ENCODE measurements at regions not wholly inside any gene's neighbourhood (a gene's known extent, or its start where the extent isn't known, plus 50 kb on each side); places are given as distances from the start of the nearest gene placed in this dataset.
"Not testable (repeated sequence)": the region's sequence is repeated elsewhere in the genome, so short reads cannot be mapped to it uniquely, and the experiment has no call there.

DNA sequence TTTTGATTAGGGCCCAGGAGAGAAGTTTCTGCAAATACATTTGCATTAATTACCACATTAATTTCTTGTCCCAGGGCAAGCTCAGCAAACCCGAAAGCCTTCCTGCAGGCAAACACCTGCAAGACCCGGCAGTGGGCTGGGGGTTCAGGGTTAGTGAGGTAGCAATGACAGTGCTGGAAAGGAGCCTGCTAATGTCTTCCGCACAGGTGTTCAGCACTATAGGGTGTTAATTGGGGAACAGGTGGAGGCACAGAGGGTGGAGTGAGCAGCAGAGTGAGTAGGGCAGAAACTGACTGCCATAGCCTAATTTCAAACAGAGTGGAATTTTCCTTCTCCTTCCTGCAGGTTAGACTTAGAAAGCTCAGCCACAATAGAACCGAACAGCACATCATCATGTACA, 50.9 kb upstream of the UBASH3B start:
- peak; percentile 73 for DNase-seq

GRCh38 chr11:122601141-122602125, 54.1 kb upstream of the UBASH3B start:
- DNase-seq: no peak

GRCh38 chr11:122600290-122600689, 55.2 kb upstream of the UBASH3B start:
- no peak for DNase-seq

DNA sequence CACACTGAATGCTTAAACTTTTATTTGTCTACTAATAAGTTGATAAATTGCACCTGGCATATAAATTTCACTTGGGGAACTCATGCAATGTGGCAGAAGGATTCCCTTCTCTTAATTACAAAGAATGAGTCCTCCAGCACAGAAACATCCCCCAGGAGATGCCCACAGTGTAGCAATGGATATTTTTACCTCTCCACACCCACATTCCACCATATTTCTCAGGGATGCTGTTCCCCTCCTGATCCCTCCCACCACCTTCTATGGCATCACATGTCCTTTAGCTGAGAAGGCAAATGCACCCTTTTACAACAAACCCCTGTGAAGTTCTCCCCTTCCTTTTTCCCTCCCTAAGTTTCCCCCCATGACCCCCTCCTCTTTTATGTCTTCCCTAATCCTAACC, 56.1 kb upstream of the UBASH3B start:
- no peak for DNase-seq

GRCh38 chr11:122598971-122599370, 56.6 kb upstream of the UBASH3B start:
- no peak for DNase-seq

GRCh38 chr11:122597511-122597910, 58.0 kb upstream of the UBASH3B start:
- DNase-seq: no peak

DNA sequence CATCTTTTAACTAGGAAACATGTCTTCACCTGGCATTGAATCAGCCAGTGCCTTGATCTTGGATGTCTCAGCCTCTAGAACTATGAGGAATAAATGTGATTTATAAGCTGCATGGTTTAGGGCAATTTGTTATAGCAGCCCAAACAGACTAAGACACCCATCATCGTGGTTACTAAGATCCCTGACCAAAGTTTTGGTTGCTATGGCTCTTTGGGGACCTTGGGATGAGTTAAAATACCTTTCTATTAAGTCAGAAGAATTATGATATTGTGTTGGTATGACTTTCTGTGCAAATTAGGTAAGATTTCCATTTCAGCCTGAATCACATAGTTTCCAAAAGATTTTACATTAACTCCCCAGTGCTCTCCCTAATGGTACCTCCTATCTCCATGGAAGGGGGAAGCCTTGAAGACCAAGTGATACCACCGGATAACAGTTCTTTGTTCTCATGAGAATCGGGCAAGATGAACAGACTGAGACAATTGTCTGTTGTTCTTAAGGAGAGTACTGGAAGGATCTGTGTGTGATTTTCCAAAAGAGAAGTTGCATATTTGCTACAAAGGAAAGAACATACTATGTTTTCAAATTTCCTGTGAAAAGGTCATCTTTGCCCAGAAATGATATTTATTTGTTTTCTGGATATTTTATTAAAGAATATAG, 60.4 kb upstream of the UBASH3B start:
- DNase-seq: no peak

GRCh38 chr11:122593473-122594420, 61.8 kb upstream of the UBASH3B start:
- no peak for DNase-seq

DNA sequence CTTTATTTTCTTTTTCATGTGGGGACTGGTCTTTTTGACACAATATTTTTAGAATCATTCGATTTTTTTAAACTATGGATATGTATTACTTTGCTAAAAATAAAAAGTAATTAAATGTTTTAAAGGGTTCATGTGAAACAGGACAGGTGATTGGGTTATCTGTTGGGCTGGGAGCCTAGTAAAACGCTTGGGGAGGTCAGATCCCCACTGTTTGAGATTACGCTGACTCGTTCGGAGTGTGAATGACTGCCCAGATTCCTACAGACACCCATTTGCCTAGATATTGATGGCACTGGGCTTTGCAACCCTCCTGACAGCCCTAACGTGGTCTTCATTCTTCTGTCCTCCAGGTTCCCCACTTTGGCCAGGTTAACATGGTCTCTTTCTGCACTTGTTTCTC, 62.9 kb upstream of the UBASH3B start:
- no peak for DNase-seq

GRCh38 chr11:122584670-122585069, 70.9 kb upstream of the UBASH3B start:
- DNase-seq: peak; percentile 19

DNA sequence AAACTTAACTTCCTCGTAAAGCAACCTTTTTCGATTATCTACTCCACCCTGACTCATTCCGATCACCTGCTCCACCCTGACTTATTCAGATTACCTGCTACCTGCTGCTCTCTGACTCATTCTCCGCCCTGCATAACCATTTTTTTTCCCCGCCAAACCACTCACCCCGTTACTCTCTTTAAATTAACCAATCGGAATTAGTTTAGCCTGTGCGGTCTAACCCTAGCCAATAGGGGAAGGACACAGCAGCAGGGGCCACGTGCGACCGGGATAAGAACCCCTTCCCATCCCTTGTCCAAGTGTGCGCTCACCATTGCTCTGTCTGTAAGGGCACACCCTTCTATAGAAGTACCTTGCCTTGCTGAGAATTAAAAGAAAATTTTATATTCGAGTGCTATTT, 75.5 kb upstream of the UBASH3B start:
- DNase-seq: peak; percentile 81

- no peak for DNase-seq
Measured at GRCh38 chr11:122578171-122578825, 77.2 kb upstream of the UBASH3B start.

GRCh38 chr11:122572592-122572991, 82.9 kb upstream of the UBASH3B start:
- no peak for DNase-seq

DNA sequence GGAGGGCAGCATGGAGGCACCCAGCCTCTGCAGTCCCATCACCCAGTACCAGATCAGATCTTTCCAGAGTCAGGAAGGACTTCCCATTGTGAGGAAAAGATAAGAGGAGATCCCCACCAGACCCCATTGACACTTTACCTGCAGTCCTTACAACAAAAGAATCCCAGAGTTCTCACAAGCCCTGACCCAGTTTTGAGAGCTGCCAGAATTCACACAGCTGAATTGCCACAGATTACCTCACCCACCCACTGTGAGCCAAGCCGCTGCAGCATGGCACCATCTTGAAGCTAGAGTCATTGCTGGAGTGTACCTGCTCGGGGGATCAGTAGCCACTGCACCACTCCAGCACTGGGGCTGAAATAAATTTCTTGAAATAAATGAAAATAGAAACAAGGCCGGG, 91.8 kb upstream of the UBASH3B start:
- no peak for DNase-seq

- no peak for DNase-seq
Measured at GRCh38 chr11:122559734-122560382, 95.7 kb upstream of the UBASH3B start.

GRCh38 chr11:122559218-122559617, 96.3 kb upstream of the UBASH3B start:
- DNase-seq: not testable (repeated sequence)

DNA sequence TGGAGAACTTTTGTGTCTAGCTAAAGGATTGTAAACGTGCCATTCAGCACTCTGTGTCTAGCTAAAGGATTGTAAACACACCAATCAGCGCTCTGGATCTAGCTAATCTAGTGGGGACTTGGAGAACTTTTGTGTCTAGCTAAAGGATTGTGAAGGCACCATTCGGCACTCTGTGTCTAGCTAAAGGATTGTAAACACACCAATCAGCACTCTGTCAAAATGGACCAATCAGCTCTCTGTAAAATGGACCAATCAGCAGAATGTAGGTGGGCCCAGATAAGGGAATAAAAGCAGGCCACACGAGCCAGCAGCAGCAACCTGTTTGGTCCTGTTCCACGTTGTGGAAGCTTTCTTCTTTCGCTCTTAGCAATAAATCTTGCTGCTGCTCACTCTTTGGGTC, 98.4 kb upstream of the UBASH3B start:
- not testable (repeated sequence) for DNase-seq

- peak; percentile 27 for DNase-seq
Measured at GRCh38 chr11:122556605-122557004, 98.9 kb upstream of the UBASH3B start.

DNA sequence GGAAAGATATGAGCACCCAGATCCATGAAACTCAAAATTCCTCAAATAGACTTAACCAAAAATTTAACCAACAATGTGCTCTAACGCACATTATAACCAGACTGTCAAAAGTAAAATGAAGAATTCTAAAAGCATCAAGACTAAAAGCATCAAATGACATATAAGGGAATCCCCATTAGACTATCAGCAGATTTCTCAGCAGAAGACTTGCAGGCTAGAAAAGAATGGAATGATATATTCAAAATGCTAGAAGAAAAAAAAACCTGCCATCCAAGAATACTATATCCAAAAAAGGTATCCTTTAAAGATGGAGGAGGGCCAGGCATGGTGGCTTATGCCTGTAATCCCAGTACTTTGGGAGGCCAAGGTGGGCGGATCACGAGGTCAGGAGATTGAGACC, 117.5 kb upstream of the UBASH3B start:
- DNase-seq: no peak

GRCh38 chr11:122524898-122525297, 130.6 kb upstream of the UBASH3B start:
- no peak for DNase-seq

DNA sequence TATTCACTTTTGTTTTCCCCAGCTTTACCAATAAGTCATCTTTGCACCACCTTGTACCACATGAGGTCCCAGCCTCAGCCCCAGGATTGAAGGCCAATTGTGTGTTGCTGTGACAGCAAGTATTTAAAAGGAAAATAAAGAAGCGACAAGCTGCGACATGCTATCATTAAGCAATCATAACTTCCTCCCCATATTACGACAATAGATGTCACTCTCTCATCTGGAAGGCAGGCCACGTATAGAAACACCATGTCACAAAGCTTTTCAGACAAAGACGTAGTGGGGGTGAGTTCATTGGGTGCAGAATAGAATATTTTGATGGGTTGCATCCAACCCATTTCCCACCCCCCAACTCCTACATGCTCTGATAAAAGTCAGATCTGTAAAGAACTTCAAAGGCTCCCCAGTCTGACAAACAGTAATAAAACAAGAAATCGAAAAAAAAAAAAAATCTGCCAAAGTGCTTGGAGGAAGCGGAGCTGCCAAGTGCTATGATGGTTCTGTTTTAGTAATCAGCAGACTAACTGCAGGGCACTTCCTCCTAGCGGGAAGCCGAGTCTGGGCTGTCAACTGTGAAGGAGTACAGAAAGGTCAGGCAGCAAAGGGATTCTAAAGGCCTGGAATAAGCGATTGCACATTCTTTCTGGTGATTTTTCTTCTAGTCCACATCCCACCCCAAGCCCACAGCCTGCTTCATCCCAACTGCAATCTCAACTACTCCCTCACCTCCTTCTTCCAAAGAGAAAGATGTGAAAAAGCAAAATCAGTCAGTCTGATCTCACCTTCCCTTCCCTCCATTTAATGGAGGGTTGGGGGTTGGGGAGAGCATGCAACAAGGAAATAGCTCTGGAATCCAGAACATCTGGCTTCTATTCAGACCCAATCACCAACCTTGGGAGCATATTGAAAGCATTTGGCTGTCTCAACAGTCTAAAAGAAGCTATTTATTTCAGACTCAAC, 131.4 kb upstream of the UBASH3B start:
- no peak for DNase-seq
